ENCODE measurements at regions not wholly inside any gene's neighbourhood (a gene's known extent, or its start where the extent isn't known, plus 50 kb on each side); places are given as distances from the start of the nearest gene placed in this dataset.

GRCh38 chr11:119974051-119974450 lies 163.9 kb downstream of the TRIM29 start:
- Histone ChIP-seq H3K9ac (ENCODE audit: insufficient read depth, low read length, poor library complexity, severe bottlenecking) (no peak overlapping the region), H3K27me3 (ENCODE audit: control insufficient read depth in 2 of 2, insufficient read depth in 2 of 2, low read length in 2 of 2) (peaks cover 0 to 10% of the 10 kb centered on the region in 2 donors), H3K27ac (ENCODE audit: low read depth in 1 of 2, low read length in 2 of 2) (no peak overlapping the region), H3K9me3 (replicated peaks in 1 of 2; ENCODE audit: control insufficient read depth in 1 of 2, insufficient read depth in 1 of 2, low read length in 2 of 2) (no peaks in the 10 kb centered on the region), H3K4me2 (replicated peaks; ENCODE audit: extremely low read depth, low read length, poor library complexity, severe bottlenecking) (no peak overlapping the region), H3K4me1 (ENCODE audit: control insufficient read depth in 1 of 2, insufficient read depth in 2 of 2, low read length in 2 of 2) (no peaks in the 10 kb centered on the region), H3K79me2 (ENCODE audit: insufficient read depth, low read length) (no peaks in the 10 kb centered on the region), H2AFZ (ENCODE audit: insufficient read depth, low read depth, low read length, poor library complexity, severe bottlenecking) (no peak overlapping the region), H3K36me3 (replicated peaks in 1 of 2; ENCODE audit: control insufficient read depth in 1 of 2, insufficient read depth in 2 of 2, low read length in 2 of 2) (no peaks in the 10 kb centered on the region), H4K20me1 (ENCODE audit: insufficient read depth, low read length) (no peaks in the 10 kb centered on the region), H3K4me3 (replicated peaks in 1 of 3; ENCODE audit: low read depth in 2 of 3, low read length in 3 of 3) (no peak overlapping the region)
- peaks cover 12 to 28% (median 15%) of the 10 kb centered on the region in 3 donors for H3K27me3 Mint-ChIP-seq (ENCODE audit: low read depth in 3 of 3)
- no peak overlapping the region for H3K27ac Mint-ChIP-seq
- peaks cover 0 to 4% (median 0%) of the 10 kb centered on the region in 7 donors for H3K9me3 Mint-ChIP-seq
- no peak for DNase-seq
- H3K36me3 Mint-ChIP-seq, result no peaks in the 10 kb centered on the region
- no peaks in the 10 kb centered on the region for H3K4me1 Mint-ChIP-seq
- H3K4me3 Mint-ChIP-seq, result no peak overlapping the region
- TF ChIP-seq CTCF (IDR thresholded peaks at IDR 0.05), result no peak
- intact Hi-C loops (cut with micrococcal nuclease), result no loop called here
- 71% methylated on average over 3 of the region's 4 CpGs for WGBS (ENCODE audit: insufficient coverage)

GRCh38 chr11:119972281-119972680 lies 165.6 kb downstream of the TRIM29 start:
- Histone ChIP-seq H2AFZ (ENCODE audit: insufficient read depth, low read depth, low read length, poor library complexity, severe bottlenecking) (no peak overlapping the region), H3K27me3 (ENCODE audit: control insufficient read depth in 2 of 2, insufficient read depth in 2 of 2, low read length in 2 of 2) (peaks cover 0 to 10% of the 10 kb centered on the region in 2 donors), H3K79me2 (ENCODE audit: insufficient read depth, low read length) (no peaks in the 10 kb centered on the region), H4K20me1 (ENCODE audit: insufficient read depth, low read length) (no peaks in the 10 kb centered on the region), H3K27ac (ENCODE audit: low read depth in 1 of 2, low read length in 2 of 2) (no peak overlapping the region), H3K4me1 (ENCODE audit: control insufficient read depth in 1 of 2, insufficient read depth in 2 of 2, low read length in 2 of 2) (no peaks in the 10 kb centered on the region), H3K9me3 (replicated peaks in 1 of 2; ENCODE audit: control insufficient read depth in 1 of 2, insufficient read depth in 1 of 2, low read length in 2 of 2) (no peaks in the 10 kb centered on the region), H3K36me3 (replicated peaks in 1 of 2; ENCODE audit: control insufficient read depth in 1 of 2, insufficient read depth in 2 of 2, low read length in 2 of 2) (no peaks in the 10 kb centered on the region), H3K4me3 (replicated peaks in 1 of 3; ENCODE audit: low read depth in 2 of 3, low read length in 3 of 3) (no peak overlapping the region), H3K4me2 (replicated peaks; ENCODE audit: extremely low read depth, low read length, poor library complexity, severe bottlenecking) (no peak overlapping the region), H3K9ac (ENCODE audit: insufficient read depth, low read length, poor library complexity, severe bottlenecking) (no peak overlapping the region)
- Mint-ChIP-seq H3K4me3 (no peak overlapping the region), H3K9me3 (peaks cover 0 to 4% (median 2%) of the 10 kb centered on the region in 7 donors), H3K4me1 (no peaks in the 10 kb centered on the region), H3K27ac (no peak overlapping the region), H3K36me3 (no peaks in the 10 kb centered on the region), H3K27me3 (ENCODE audit: low read depth in 3 of 3) (peaks cover 12 to 28% (median 14%) of the 10 kb centered on the region in 3 donors)
- 87% methylated on average over 2 of the region's 2 CpGs for WGBS (ENCODE audit: insufficient coverage)
- intact Hi-C loops (cut with micrococcal nuclease), result no loop called here
- TF ChIP-seq CTCF (IDR thresholded peaks at IDR 0.05), result no peak
- DNase-seq, result no peak
